ENCODE measurements at regions not wholly inside any gene's neighbourhood (a gene's known extent, or its start where the extent isn't known, plus 50 kb on each side); places are given as distances from the start of the nearest gene placed in this dataset.
"Not testable (repeated sequence)": the region's sequence is repeated elsewhere in the genome, so short reads cannot be mapped to it uniquely, and the experiment has no call there.

GRCh38 chr21:39083377-39084008 lies 99.8 kb downstream of the PSMG1 start:
- DNase-seq (ENCODE audit: low spot score) = peak; percentile 48

- peak; percentile 78 for DNase-seq (ENCODE audit: low spot score)
These were observed 100.4 kb downstream of the PSMG1 start for GRCh38 chr21:39082656-39083376.

- DNase-seq (ENCODE audit: low spot score) = no peak
These were observed 102.9 kb downstream of the PSMG1 start for GRCh38 chr21:39080366-39080765.

GRCh38 chr21:39079617-39080016 lies 103.6 kb downstream of the PSMG1 start:
- DNase-seq (ENCODE audit: low spot score) = peak; percentile 22

GRCh38 chr21:39078322-39079065 lies 104.8 kb downstream of the PSMG1 start:
- no peak for DNase-seq (ENCODE audit: low spot score)

- no peak for DNase-seq (ENCODE audit: low spot score)
These were observed 105.4 kb downstream of the PSMG1 start for GRCh38 chr21:39077876-39078275.

- no peak for DNase-seq (ENCODE audit: low spot score)
These were observed 108.7 kb downstream of the PSMG1 start for GRCh38 chr21:39074508-39074907.

- DNase-seq (ENCODE audit: low spot score) = no peak
These were observed 109.5 kb downstream of the PSMG1 start for GRCh38 chr21:39073717-39074116.

- no peak for DNase-seq (ENCODE audit: low spot score)
These were observed 110.2 kb downstream of the PSMG1 start for GRCh38 chr21:39073063-39073462.

- no peak for DNase-seq (ENCODE audit: low spot score)
These were observed 110.8 kb downstream of the PSMG1 start for GRCh38 chr21:39072468-39072867.

- no peak for DNase-seq (ENCODE audit: low spot score)
These were observed 111.5 kb downstream of the PSMG1 start for GRCh38 chr21:39071623-39072214.

- DNase-seq (ENCODE audit: low spot score) = not testable (repeated sequence)
These were observed 113.4 kb downstream of the PSMG1 start for GRCh38 chr21:39069856-39070255.

- DNase-seq (ENCODE audit: low spot score) = no peak
These were observed 116.1 kb downstream of the PSMG1 start for GRCh38 chr21:39066829-39067780.

- DNase-seq (ENCODE audit: low spot score) = no peak
These were observed 117.3 kb downstream of the PSMG1 start for GRCh38 chr21:39065917-39066316.

- no peak for DNase-seq (ENCODE audit: low spot score)
These were observed 118.8 kb downstream of the PSMG1 start for GRCh38 chr21:39064325-39065012.

GRCh38 chr21:39063517-39063916 lies 119.7 kb downstream of the PSMG1 start:
- no peak for DNase-seq (ENCODE audit: low spot score)

- no peak for DNase-seq (ENCODE audit: low spot score)
These were observed 121.1 kb downstream of the PSMG1 start for GRCh38 chr21:39062196-39062595.

- DNase-seq (ENCODE audit: low spot score) = no peak
These were observed 121.5 kb downstream of the PSMG1 start for GRCh38 chr21:39061766-39062165.

- DNase-seq (ENCODE audit: low spot score) = no peak
These were observed 122.7 kb downstream of the PSMG1 start for GRCh38 chr21:39060485-39061083.

- no peak for DNase-seq (ENCODE audit: low spot score)
These were observed 126.1 kb downstream of the PSMG1 start for GRCh38 chr21:39057121-39057520.

Measured in HT-29 (cell line).